H1 (cell line): ENCODE measurements at regions not wholly inside any gene's neighbourhood (a gene's known extent, or its start where the extent isn't known, plus 50 kb on each side); places are given as distances from the start of the nearest gene placed in this dataset.

Experiments used
- CBX5 ChIP-seq: fragments of 300-800, 300-1000 bp; sonication (generic); IDR thresholded peaks from 2 replicates; pipeline ENCODE4 v1.7.1; 2016; ENCODE audit warnings: antibody characterized with exemption, low read length, low read depth
- CBX8 ChIP-seq: fragments of 300-800, 300-1000 bp; sonication (generic); IDR thresholded peaks from 2 replicates; pipeline ENCODE4 v1.7.1; 2016; ENCODE audit warnings: low read depth, low read length, borderline replicate concordance
- NRF1 ChIP-seq: IDR thresholded peaks from 2 replicates; pipeline ENCODE4 v1.6.1; 2011; ENCODE audit warnings: mild to moderate bottlenecking, low read depth, low read length, improper control_type of control experiment
- PHF8 ChIP-seq: fragments of 200-600 bp; sonication (generic); conservative IDR thresholded peaks from 2 replicates; pipeline ENCODE4 v1.7.1; 2012; ENCODE audit warnings: low read depth, mild to moderate bottlenecking, inconsistent platforms, low read length, moderate library complexity
- RAD21 ChIP-seq, 2 experiments: IDR thresholded peaks in 1 of 2; conservative IDR thresholded peaks in 1 of 2; 2 replicates each; pipeline ENCODE4 v1.6.1; 2011; ENCODE audit warnings: low read depth in 2 of 2, low read length in 2 of 2, improper control_type of control experiment in 1 of 2, inconsistent platforms in 1 of 2, mild to moderate bottlenecking in 1 of 2, moderate library complexity in 1 of 2
- SP1 ChIP-seq: IDR thresholded peaks from 2 replicates; pipeline ENCODE4 v1.6.1; 2011; ENCODE audit warnings: low read depth, low read length
- SP2 ChIP-seq: IDR thresholded peaks from 2 replicates; pipeline ENCODE4 v1.6.1; 2012; ENCODE audit warnings: mild to moderate bottlenecking, low read length, inconsistent platforms

- TF ChIP-seq NRF1 (no peak), SP1 (no peak), RAD21 (IDR thresholded peaks at IDR 0.05 in 1 of 2, conservative IDR thresholded peaks at IDR 0.05 in 1 of 2; ENCODE audit: low read depth in 2 of 2, low read length in 2 of 2) (no peak), CBX8 (no peak), PHF8 (no peak), CBX5 (no peak), SP2 (no peak)
Measured at GRCh38 chr21:18711662-18712061, 308.1 kb upstream of the TMPRSS15 start (continued).
